ENCODE measurements at regions not wholly inside any gene's neighbourhood (a gene's known extent, or its start where the extent isn't known, plus 50 kb on each side); places are given as distances from the start of the nearest gene placed in this dataset.

DNA sequence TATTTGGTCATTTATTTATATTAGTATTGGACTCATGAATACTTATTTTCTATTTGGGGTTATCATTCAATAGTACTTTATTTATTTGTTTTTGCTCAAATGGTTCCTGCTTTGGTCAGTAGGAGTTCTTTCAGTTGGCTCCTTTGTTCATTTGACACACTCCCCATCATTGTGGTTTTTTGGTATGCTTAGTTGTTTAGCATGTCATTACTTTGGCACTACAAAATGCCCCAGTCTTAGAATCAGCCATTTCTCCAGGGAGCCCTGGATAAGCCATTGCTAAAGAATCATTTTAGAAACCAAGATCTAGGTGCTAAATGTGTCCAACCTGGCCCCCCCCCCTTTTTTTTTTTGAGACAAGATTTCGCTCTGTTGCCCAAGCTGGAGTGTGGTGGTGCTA, 61.7 kb upstream of the MRPS6 start:
- Histone ChIP-seq H3K4me2 (no peak overlapping the region), H4K20me1 (ENCODE audit: insufficient read depth, poor library complexity, severe bottlenecking) (no peaks in the 10 kb centered on the region), H2AFZ (no peak overlapping the region), H3K36me3 (replicated peaks; ENCODE audit: insufficient read depth, low read depth) (no peaks in the 10 kb centered on the region), H3K4me1 (ENCODE audit: insufficient read depth) (no peaks in the 10 kb centered on the region), H3K9me3 (ENCODE audit: low read depth) (no peaks in the 10 kb centered on the region), H3K27ac (no peak overlapping the region), H3K79me2 (no peaks in the 10 kb centered on the region), H3K4me3 (no peak overlapping the region), H3K27me3 (no peaks in the 10 kb centered on the region), H3K9me2 (replicated peaks; ENCODE audit: insufficient read depth) (no peaks in the 10 kb centered on the region)
- TF ChIP-seq EZH2 (IDR thresholded peaks at IDR 0.05; ENCODE audit: borderline replicate concordance) (no peak), EZH2phosphoT487 (IDR thresholded peaks at IDR 0.05; ENCODE audit: low read depth, severe bottlenecking, unreplicated experiment) (no peak)
- TF ChIP-seq, protein P1, sequence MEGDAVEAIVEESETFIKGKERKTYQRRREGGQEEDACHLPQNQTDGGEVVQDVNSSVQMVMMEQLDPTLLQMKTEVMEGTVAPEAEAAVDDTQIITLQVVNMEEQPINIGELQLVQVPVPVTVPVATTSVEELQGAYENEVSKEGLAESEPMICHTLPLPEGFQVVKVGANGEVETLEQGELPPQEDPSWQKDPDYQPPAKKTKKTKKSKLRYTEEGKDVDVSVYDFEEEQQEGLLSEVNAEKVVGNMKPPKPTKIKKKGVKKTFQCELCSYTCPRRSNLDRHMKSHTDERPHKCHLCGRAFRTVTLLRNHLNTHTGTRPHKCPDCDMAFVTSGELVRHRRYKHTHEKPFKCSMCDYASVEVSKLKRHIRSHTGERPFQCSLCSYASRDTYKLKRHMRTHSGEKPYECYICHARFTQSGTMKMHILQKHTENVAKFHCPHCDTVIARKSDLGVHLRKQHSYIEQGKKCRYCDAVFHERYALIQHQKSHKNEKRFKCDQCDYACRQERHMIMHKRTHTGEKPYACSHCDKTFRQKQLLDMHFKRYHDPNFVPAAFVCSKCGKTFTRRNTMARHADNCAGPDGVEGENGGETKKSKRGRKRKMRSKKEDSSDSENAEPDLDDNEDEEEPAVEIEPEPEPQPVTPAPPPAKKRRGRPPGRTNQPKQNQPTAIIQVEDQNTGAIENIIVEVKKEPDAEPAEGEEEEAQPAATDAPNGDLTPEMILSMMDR (IDR thresholded peaks at IDR 0.05; ENCODE audit: poor library complexity): no peak
- 100% methylated on average over 1 of the region's 1 CpG for WGBS (ENCODE audit: low lambda C conversion rate, missing lambda C conversion rate)
- DNase-seq (ENCODE audit: low spot score): no peak

DNA sequence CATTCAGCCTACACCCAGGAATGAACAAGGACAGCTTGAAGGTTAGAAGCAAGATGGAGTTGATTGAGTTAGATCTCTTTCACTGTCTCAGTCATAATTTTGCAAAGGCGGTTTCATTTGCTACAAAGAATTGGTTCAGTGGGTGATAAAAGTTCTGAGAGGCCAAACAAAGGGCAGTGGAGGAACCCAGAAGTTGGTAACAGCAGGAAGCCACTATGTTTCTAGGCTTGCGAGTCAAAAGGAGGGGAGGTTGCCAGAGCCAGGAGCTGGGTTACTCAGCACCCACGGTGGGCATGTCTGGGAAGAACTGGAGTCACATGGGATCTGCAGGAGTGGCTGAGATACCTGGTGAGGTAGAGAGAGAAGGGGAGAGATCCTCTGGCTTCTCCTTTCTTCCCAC, 64.2 kb upstream of the MRPS6 start:
- no peaks in the 10 kb centered on the region for H3K36me3 ChIP-seq (replicated peaks; ENCODE audit: insufficient read depth, low read depth)
- H3K27me3 ChIP-seq: no peaks in the 10 kb centered on the region
- TF ChIP-seq EZH2phosphoT487 (IDR thresholded peaks at IDR 0.05; ENCODE audit: low read depth, severe bottlenecking, unreplicated experiment): no peak
- no peak for TF ChIP-seq EZH2 (IDR thresholded peaks at IDR 0.05; ENCODE audit: borderline replicate concordance)
- TF ChIP-seq, protein P1 (IDR thresholded peaks at IDR 0.05; ENCODE audit: poor library complexity): no peak
- no peak overlapping the region for H3K4me2 ChIP-seq
- no peak for DNase-seq (ENCODE audit: low spot score)
- H3K4me3 ChIP-seq: no peak overlapping the region
- WGBS (ENCODE audit: low lambda C conversion rate, missing lambda C conversion rate): 72% methylated on average over 3 of the region's 3 CpGs
- H3K9me2 ChIP-seq (replicated peaks; ENCODE audit: insufficient read depth): no peaks in the 10 kb centered on the region
- no peaks in the 10 kb centered on the region for H3K79me2 ChIP-seq
- H4K20me1 ChIP-seq (ENCODE audit: insufficient read depth, poor library complexity, severe bottlenecking): no peaks in the 10 kb centered on the region
- H3K27ac ChIP-seq: no peak overlapping the region
- H2AFZ ChIP-seq: no peak overlapping the region
- no peaks in the 10 kb centered on the region for H3K9me3 ChIP-seq (ENCODE audit: low read depth)
- no peaks in the 10 kb centered on the region for H3K4me1 ChIP-seq (ENCODE audit: insufficient read depth)

DNA sequence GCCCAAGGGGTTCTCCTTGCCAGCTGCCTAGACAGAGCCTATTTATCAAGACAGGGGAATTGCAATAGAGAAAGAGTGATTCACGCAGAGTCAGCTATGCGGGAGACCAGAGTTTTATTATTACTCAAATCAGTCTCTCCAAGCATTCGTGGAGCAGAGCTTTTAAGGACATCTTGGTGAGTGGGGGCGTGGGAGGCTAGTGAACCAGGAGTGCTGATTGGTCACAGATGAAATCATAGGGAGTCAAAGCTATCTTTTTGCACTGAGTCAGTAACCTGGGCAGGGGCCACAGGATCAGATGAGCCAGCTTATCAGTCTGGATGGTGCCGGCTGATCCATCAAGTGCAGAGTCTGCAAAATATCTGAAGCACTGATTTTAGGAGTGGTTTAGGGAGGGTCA, 64.8 kb upstream of the MRPS6 start:
- 80% methylated on average over 5 of the region's 5 CpGs for WGBS (ENCODE audit: low lambda C conversion rate, missing lambda C conversion rate)
- H3K79me2 ChIP-seq: no peaks in the 10 kb centered on the region
- H3K9me2 ChIP-seq (replicated peaks; ENCODE audit: insufficient read depth): no peaks in the 10 kb centered on the region
- H3K27me3 ChIP-seq: no peaks in the 10 kb centered on the region
- no peak overlapping the region for H3K4me3 ChIP-seq
- DNase-seq (ENCODE audit: low spot score): no peak
- H3K4me1 ChIP-seq (ENCODE audit: insufficient read depth): no peaks in the 10 kb centered on the region
- H3K36me3 ChIP-seq (replicated peaks; ENCODE audit: insufficient read depth, low read depth): no peaks in the 10 kb centered on the region
- H3K9me3 ChIP-seq (ENCODE audit: low read depth): no peaks in the 10 kb centered on the region
- no peaks in the 10 kb centered on the region for H4K20me1 ChIP-seq (ENCODE audit: insufficient read depth, poor library complexity, severe bottlenecking)
- no peak overlapping the region for H3K4me2 ChIP-seq
- no peak overlapping the region for H2AFZ ChIP-seq
- TF ChIP-seq EZH2phosphoT487 (IDR thresholded peaks at IDR 0.05; ENCODE audit: low read depth, severe bottlenecking, unreplicated experiment) (no peak), EZH2 (IDR thresholded peaks at IDR 0.05; ENCODE audit: borderline replicate concordance) (no peak)
- TF ChIP-seq, protein P1 (IDR thresholded peaks at IDR 0.05; ENCODE audit: poor library complexity): no peak
- no peak overlapping the region for H3K27ac ChIP-seq

DNA sequence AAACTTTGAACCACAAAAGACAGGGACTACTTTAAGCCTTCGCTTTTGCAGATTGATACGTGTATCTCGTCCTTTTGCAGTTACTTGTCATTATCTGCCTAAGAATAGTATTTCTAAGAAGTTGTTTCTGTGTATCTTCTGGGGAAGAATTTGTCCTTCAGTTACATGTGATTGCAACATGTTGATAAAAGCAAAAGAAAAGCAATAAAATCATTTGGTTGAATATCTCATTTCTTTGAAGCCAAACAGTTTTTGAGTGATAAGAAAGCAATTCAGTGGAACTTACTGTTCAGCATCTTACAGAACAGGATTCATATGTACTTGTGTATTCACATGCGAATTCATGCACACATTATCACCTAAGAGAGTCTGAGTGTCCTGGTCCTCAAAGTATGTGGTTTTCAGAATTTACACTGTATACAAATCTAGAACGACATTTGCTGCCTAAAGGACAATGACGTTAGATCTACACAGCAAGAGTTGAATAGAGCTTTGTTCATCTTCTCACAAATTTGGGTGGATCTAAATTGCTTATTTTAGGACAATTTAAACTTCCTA, 66.7 kb upstream of the MRPS6 start:
- TF ChIP-seq, protein P1 (IDR thresholded peaks at IDR 0.05; ENCODE audit: poor library complexity): no peak
- no peak for TF ChIP-seq EZH2phosphoT487 (IDR thresholded peaks at IDR 0.05; ENCODE audit: low read depth, severe bottlenecking, unreplicated experiment)
- TF ChIP-seq EZH2 (IDR thresholded peaks at IDR 0.05; ENCODE audit: borderline replicate concordance): no peak
- Histone ChIP-seq H3K9me3 (ENCODE audit: low read depth) (no peaks in the 10 kb centered on the region), H3K4me1 (ENCODE audit: insufficient read depth) (no peaks in the 10 kb centered on the region), H3K4me3 (no peak overlapping the region), H3K4me2 (no peak overlapping the region), H4K20me1 (ENCODE audit: insufficient read depth, poor library complexity, severe bottlenecking) (no peaks in the 10 kb centered on the region), H3K27me3 (no peaks in the 10 kb centered on the region), H2AFZ (no peak overlapping the region), H3K36me3 (replicated peaks; ENCODE audit: insufficient read depth, low read depth) (no peaks in the 10 kb centered on the region), H3K27ac (no peak overlapping the region), H3K79me2 (no peaks in the 10 kb centered on the region), H3K9me2 (replicated peaks; ENCODE audit: insufficient read depth) (no peaks in the 10 kb centered on the region)
- WGBS (ENCODE audit: low lambda C conversion rate, missing lambda C conversion rate): 73% methylated on average over 6 of the region's 6 CpGs
- DNase-seq (ENCODE audit: low spot score): no peak
